ENCODE measurements at regions not wholly inside any gene's neighbourhood (a gene's known extent, or its start where the extent isn't known, plus 50 kb on each side); places are given as distances from the start of the nearest gene placed in this dataset.
"Not testable (repeated sequence)": the region's sequence is repeated elsewhere in the genome, so short reads cannot be mapped to it uniquely, and the experiment has no call there.

- Mint-ChIP-seq H3K27ac (no peak overlapping the region), H3K4me1 (ENCODE audit: low read depth) (peaks cover 9% of the 10 kb centered on the region), H3K36me3 (ENCODE audit: low read depth) (no peaks in the 10 kb centered on the region), H3K27me3 (no peaks in the 10 kb centered on the region), H3K4me3 (no peak overlapping the region), H3K9me3 (no peaks in the 10 kb centered on the region)
Observed at GRCh38 chr12:131597333-131597732, 113.6 kb upstream of the SFSWAP start.

GRCh38 chr12:131598717-131599116, 112.2 kb upstream of the SFSWAP start:
- H3K27ac Mint-ChIP-seq: no peak overlapping the region
- H3K4me3 Mint-ChIP-seq: no peak overlapping the region
- H3K9me3 Mint-ChIP-seq: no peaks in the 10 kb centered on the region
- peaks cover 11% of the 10 kb centered on the region for H3K4me1 Mint-ChIP-seq (ENCODE audit: low read depth)
- H3K36me3 Mint-ChIP-seq (ENCODE audit: low read depth): no peaks in the 10 kb centered on the region
- no peaks in the 10 kb centered on the region for H3K27me3 Mint-ChIP-seq

DNA sequence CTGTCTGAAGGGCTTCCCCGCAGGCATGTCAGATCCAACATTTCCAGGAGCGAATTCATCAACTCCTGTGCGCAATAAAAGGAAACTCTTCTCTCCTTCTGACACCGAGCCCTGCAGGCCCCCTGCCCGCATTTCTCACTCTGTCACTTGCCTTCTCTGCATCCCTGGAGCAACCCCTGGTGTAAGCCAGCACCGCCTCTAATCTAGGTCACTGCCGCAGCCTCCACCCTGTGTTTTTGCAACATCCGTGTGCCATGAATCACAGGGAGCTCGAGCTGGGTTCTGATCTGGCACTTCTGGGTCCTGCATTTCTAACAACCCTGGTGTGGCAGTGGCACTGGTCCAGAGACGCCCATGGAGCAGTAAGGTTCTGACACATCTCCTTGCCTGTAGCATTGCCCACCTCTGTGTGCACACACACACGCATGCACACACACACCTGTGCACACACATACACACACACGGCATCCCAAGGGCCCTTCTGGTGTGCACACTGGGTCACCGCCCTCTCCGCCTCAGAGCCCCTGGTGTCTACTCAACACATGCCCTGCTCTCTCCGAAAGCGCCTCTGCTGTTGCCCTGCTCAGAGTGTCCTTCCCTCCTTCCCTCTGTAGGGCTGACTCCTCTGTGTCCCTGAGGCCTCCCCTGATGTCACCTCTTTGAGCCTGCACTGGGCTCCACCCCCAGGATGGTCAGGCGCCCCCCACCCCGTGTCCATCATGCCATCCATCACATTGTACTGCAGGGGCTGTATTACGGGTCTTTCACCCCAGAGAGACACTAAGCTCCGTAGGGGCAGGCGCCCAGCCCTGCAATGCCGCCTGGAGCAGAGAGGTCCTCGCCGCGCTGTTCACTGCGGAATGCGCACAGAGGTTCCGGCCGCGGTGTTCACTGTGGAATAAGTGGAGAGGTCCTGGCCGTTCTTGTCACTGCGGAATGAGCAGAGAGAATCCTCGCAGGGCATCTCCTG, 111.4 kb upstream of the SFSWAP start:
- H3K4me3 Mint-ChIP-seq: no peak overlapping the region
- no peaks in the 10 kb centered on the region for H3K27me3 Mint-ChIP-seq
- H3K36me3 Mint-ChIP-seq (ENCODE audit: low read depth): no peaks in the 10 kb centered on the region
- H3K9me3 Mint-ChIP-seq: no peaks in the 10 kb centered on the region
- H3K4me1 Mint-ChIP-seq (ENCODE audit: low read depth): peaks cover 18% of the 10 kb centered on the region
- H3K27ac Mint-ChIP-seq: no peak overlapping the region

DNA sequence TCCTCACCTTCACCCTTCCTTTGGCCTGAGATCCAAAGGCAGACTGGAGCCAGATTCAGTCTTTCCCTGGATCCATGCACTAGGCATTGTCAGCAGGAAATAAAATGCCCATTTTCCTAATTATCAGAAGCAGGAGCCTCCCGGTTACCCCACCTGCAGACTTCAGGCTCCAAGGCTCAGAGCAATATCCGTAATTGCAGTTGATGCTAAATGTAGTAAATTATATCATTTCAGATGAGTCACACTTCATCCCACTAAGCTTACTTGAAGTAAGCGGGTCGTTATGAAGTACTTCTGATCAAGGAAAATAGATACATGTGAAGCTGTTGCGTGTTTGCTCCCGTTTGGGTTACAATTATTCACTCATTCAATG, 110.7 kb upstream of the SFSWAP start:
- Mint-ChIP-seq H3K4me3 (no peak overlapping the region), H3K4me1 (ENCODE audit: low read depth) (peaks cover 25% of the 10 kb centered on the region), H3K27me3 (no peaks in the 10 kb centered on the region), H3K9me3 (no peaks in the 10 kb centered on the region), H3K27ac (no peak overlapping the region), H3K36me3 (ENCODE audit: low read depth) (no peaks in the 10 kb centered on the region)

DNA sequence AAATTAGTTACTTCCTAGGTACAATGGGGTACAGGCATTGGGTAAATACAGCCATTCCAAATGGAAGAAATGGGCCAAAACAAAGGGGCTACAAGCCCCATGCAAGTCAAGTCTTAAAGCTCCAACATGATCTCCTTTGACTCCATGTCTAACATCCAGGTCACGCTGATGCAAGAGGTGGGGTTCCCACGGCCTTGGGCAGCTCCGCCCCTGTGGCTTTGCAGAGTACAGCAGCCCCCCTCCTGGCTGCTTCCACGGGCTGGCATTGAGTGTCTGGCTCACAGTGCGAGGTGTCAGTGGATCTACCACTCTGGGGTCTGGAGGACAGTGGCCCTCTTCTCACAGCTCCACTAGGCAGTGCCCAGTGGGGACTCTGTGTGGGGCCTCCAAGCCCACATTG, 109.4 kb upstream of the SFSWAP start:
- H3K36me3 Mint-ChIP-seq (ENCODE audit: low read depth); H3K9me3 Mint-ChIP-seq; H3K27me3 Mint-ChIP-seq; H3K27ac Mint-ChIP-seq; H3K4me3 Mint-ChIP-seq: not testable (repeated sequence)
- peaks cover 38% of the 10 kb centered on the region for H3K4me1 Mint-ChIP-seq (ENCODE audit: low read depth)

DNA sequence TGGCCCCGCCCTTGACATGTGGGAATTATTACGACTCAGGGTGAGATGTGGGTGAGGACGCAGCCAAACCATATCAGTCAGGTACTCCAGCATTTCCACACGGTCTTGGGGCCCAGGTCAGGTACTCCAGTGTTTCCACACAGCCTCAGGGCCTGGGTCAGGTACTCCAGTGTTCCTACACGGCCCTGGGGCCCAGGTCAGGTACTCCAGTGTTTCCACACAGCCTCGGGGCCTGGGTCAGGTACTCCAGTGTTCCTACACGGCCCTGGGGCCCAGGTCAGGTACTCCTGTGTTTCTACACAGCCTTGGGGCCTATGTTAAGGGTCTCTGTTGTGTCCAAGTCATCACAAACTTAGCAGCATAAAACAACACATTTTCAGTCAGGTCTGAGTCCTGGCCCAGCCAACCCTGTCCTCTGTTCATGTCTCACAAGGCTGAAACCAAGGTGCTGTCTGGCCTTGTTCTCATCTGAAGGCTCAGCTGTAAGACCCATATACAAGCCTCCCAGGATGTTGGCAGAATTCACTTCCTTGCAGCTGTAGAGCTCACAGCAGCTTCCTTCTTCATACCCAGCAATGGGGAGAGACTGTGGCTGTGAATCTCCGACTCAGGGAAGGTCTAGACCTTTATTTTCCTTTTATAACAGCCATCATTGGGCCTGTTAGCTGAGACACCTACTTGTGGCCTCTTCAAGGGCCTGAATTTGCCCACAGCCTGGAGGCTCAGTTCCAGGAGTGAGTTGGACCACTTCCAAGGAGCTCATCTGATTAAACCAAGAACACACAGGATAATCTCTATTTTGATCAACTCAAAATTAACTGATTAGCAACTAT, 107.6 kb upstream of the SFSWAP start:
- Mint-ChIP-seq H3K27me3 (peaks cover 8% of the 10 kb centered on the region), H3K36me3 (ENCODE audit: low read depth) (peaks cover 3% of the 10 kb centered on the region), H3K9me3 (no peaks in the 10 kb centered on the region), H3K4me1 (ENCODE audit: low read depth) (peaks cover 57% of the 10 kb centered on the region), H3K27ac (no peak overlapping the region), H3K4me3 (peak overlapping the region; percentile 73)

DNA sequence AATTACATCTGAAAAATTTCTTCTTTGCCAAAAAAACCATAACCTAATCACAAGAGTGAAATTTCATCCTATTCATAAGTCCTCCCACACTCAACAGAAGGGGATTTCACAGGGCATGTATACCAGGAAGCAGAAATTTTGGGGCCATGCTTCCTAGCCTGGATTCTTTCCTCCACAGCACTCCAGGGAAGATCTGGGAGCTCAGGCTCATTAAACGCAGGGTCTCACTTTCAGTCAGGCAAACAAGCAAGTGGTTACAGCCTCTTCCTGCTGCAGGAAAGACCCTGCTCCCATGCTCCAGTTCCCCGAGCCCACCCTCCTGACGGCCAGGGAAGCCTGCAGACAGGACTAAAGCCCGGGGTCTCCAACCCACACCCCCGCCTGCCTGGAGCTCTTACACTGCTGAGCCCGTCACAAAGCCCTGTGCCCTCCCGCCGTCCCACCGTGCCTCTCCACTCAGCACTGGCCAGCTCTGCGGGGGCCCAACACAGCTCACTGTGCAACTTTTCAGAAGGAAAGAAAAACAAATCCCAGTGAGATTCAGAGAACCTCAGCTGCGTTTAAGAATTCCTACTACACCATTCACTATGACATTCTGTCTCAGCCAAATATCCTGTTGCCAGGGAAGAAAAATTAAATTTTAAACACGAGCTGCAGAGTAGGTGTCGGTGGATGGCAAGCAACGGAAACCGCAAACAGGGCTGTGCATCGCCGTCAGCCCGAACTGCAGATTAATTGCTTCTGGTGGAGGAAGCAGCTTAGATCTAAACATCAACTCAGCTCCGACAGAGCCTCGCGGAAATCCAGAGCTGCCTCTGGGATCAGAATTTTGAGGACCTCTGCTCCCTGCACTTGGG, 106.7 kb upstream of the SFSWAP start:
- Mint-ChIP-seq H3K4me3 (peak overlapping the region; percentile 73), H3K27ac (peak overlapping the region; percentile 65), H3K36me3 (ENCODE audit: low read depth) (peaks cover 3% of the 10 kb centered on the region), H3K27me3 (peaks cover 8% of the 10 kb centered on the region), H3K9me3 (no peaks in the 10 kb centered on the region), H3K4me1 (ENCODE audit: low read depth) (peaks cover 63% of the 10 kb centered on the region)

DNA sequence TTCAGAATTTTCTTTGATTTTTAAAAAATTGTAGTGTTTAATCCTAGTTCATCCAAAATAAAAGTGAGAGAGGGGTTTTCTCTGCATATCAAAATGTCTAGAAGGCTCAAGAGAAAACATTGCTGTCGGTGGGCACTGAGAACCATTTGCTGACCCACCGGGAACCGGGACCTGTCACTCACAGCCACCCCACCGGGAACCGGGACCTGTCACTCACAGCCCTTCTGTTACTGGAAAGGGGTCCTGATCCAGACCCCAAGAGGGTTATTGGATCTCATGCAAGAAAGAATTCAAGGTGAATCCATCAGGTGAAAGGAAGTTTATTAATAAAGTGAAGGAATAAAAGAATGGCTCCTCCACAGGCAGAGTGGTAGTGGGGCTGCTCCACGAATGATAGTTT, 106.0 kb upstream of the SFSWAP start:
- Mint-ChIP-seq H3K4me1 (ENCODE audit: low read depth) (peaks cover 68% of the 10 kb centered on the region), H3K4me3 (no peak overlapping the region), H3K36me3 (ENCODE audit: low read depth) (peaks cover 3% of the 10 kb centered on the region), H3K27ac (no peak overlapping the region), H3K9me3 (no peaks in the 10 kb centered on the region), H3K27me3 (peaks cover 8% of the 10 kb centered on the region)

DNA sequence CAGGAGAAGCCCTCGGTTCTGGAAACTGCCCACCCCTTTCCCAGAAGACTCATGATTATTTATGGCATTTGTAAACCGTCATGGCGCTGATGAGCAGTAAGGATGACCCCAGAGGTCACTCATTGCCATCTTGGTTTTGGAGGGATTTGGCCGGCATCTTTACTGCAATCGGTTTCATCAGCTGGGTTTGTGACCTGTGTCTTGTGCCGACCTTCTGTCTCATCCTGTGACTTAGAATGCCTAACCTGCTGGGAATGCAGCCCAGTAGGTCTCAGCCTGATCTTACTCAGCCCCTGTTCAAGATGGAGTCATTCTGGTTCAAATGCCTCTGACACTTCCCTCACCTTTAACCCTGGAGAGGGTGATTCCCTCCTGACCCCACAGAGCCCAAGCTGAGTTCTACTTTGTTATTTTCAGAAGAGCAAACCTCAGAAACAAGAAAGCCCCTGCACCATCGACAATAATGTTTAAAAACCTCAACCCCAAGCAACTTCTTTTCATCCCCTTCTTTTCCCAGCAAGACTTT, 105.5 kb upstream of the SFSWAP start:
- H3K27ac Mint-ChIP-seq: no peak overlapping the region
- peaks cover 68% of the 10 kb centered on the region for H3K4me1 Mint-ChIP-seq (ENCODE audit: low read depth)
- H3K27me3 Mint-ChIP-seq: peaks cover 8% of the 10 kb centered on the region
- H3K4me3 Mint-ChIP-seq: no peak overlapping the region
- no peaks in the 10 kb centered on the region for H3K9me3 Mint-ChIP-seq
- peaks cover 3% of the 10 kb centered on the region for H3K36me3 Mint-ChIP-seq (ENCODE audit: low read depth)

DNA sequence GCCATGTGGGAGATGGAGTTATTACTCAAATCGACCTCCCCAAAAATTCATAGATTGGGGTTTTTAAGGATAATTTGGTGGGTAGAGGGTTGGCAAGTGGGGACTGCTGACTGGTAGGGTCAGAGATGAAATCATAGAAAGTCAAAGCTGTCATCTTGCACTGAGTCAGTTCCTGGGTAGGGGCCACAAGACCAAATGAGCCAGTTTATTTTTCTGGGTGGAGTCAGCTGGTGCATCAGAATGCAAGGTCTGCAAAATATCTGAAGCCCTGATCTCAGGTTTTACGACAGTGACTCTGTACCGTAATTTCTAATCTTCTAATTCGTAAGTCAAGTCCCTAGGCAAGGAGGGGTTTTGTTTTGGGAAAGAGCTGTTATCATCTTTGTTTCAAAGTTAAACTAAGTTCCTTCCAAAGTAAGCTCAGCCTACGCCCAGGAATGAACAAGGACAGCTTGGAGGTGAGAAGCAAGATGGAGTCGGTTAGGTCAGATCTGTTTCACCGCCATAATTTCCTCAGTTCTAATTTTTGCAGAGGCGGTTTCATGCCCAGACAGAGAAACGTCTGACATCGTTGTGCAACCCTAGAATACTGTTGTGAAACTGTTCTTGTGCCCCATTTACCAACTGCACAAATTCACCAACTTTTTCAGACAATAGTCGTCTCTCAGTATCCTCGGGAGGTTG, 104.5 kb upstream of the SFSWAP start:
- peaks cover 3% of the 10 kb centered on the region for H3K36me3 Mint-ChIP-seq (ENCODE audit: low read depth)
- H3K4me3 Mint-ChIP-seq: no peak overlapping the region
- peaks cover 8% of the 10 kb centered on the region for H3K27me3 Mint-ChIP-seq
- peaks cover 68% of the 10 kb centered on the region for H3K4me1 Mint-ChIP-seq (ENCODE audit: low read depth)
- H3K9me3 Mint-ChIP-seq: no peaks in the 10 kb centered on the region
- peak overlapping the region; percentile 14 for H3K27ac Mint-ChIP-seq

DNA sequence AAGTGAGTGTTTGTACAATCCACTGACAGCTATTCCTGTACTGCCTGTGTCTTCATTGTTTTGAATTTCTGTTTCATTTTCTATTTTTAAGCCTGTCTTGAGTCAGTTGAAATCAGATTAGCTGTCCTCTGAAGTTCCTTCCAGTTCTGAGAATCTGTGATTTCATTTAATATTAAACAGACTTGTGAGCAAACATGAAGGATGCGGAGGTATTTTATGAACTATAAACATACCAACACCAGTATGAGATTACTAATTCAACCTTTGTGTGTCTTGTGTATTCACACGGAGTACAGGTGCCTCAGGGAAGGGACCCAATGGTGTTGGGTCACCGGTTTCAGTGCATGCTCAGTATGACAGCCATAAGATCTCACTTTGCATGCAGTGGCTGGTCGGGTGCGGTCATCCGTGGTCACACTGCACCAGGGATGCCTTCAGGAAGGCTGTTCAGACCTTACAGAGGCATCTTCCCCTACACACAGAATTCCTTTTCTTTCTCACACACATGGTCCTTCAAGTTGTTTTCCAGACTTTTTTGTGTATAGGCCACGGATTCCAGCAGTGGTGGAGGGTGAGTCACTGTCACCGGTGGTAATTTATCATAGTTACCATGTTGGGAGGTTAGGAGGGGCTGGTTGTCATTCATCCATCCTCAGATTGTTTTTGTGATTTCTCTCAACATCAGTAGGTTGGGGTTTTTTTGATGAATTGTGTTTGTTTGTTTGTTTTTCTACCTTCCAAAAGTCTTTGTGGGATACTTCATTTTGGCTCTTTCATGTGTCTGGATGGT, 103.0 kb upstream of the SFSWAP start:
- no peak overlapping the region for H3K27ac Mint-ChIP-seq
- H3K36me3 Mint-ChIP-seq (ENCODE audit: low read depth): peaks cover 3% of the 10 kb centered on the region
- H3K4me1 Mint-ChIP-seq (ENCODE audit: low read depth): peaks cover 64% of the 10 kb centered on the region
- H3K27me3 Mint-ChIP-seq: peaks cover 8% of the 10 kb centered on the region
- H3K4me3 Mint-ChIP-seq: peak overlapping the region; percentile 22
- H3K9me3 Mint-ChIP-seq: no peaks in the 10 kb centered on the region

- peaks cover 3% of the 10 kb centered on the region for H3K36me3 Mint-ChIP-seq (ENCODE audit: low read depth)
- H3K4me1 Mint-ChIP-seq (ENCODE audit: low read depth): peaks cover 54% of the 10 kb centered on the region
- peaks cover 8% of the 10 kb centered on the region for H3K27me3 Mint-ChIP-seq
- no peak overlapping the region for H3K27ac Mint-ChIP-seq
- H3K9me3 Mint-ChIP-seq: no peaks in the 10 kb centered on the region
- H3K4me3 Mint-ChIP-seq: no peak overlapping the region
Observed at GRCh38 chr12:131608740-131609690, 101.9 kb upstream of the SFSWAP start.
